ENCODE measurements at regions not wholly inside any gene's neighbourhood (a gene's known extent, or its start where the extent isn't known, plus 50 kb on each side); places are given as distances from the start of the nearest gene placed in this dataset.
A peak's percentile ranks its signal among the peaks of the same experiment; 100 is the strongest.

DNA sequence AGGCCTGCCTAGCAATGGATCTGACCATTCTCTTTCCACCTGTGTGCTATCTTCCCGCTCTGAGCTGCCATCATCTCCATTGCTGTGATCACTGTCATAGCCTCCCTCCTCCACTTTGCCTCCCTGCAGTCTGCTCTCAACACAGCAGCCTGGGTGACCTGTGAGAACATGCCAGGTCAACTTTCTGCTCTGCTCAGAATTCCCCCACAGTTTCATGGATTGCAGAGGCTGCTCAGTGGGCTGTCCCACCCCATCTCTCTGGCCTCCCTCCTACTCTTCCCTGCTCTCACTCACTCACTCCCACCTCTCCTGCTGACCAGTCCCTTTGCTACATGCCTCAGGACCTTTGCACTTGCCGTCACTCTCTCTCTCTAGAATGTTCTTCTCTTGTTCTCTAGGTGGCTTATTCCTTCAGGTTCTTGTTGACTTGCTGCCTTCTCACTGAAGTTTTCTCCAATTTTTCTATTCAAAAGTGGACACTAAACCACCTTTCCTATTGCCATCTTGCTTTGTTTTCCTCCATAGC, 159.9 kb downstream of the CD83 start:
- Histone ChIP-seq H3K27ac (ENCODE audit: extremely low read depth, low read depth, low read length) (no peak overlapping the region), H3K9me3 (ENCODE audit: control insufficient read depth, insufficient read depth, low read depth, low read length) (no peaks in the 10 kb centered on the region), H3K36me3 (ENCODE audit: control insufficient read depth in 2 of 2, insufficient read depth in 1 of 2, low read length in 2 of 2) (no peaks in the 10 kb centered on the region), H3K4me1 (ENCODE audit: control insufficient read depth, insufficient read depth, low read length) (no peaks in the 10 kb centered on the region), H3K4me3 (ENCODE audit: low read depth, low read length) (no peak overlapping the region)
- ChIA-PET CTCF (no interaction called here), POLR2A (no interaction called here)
- TF ChIP-seq ZNF623 (tag by site-specific recombination; IDR thresholded peaks at IDR 0.05) (peak; percentile 86), ZNF184 (tag by site-specific recombination; IDR thresholded peaks at IDR 0.05) (no peak), ZNF843 (tag by site-specific recombination; IDR thresholded peaks at IDR 0.05) (no peak), ZBTB49 (tag by site-specific recombination; IDR thresholded peaks at IDR 0.05; ENCODE audit: low read depth) (no peak), ZNF558 (tag by site-specific recombination; IDR thresholded peaks at IDR 0.05) (no peak), ZBTB48 (tag by site-specific recombination; IDR thresholded peaks at IDR 0.05) (no peak), ZNF560 (tag by site-specific recombination; IDR thresholded peaks at IDR 0.05; ENCODE audit: borderline replicate concordance) (no peak), EGR2 (tag by site-specific recombination; IDR thresholded peaks at IDR 0.05; ENCODE audit: low read depth) (peak; percentile 14; the same call in 1 of the 2 replicates)

DNA sequence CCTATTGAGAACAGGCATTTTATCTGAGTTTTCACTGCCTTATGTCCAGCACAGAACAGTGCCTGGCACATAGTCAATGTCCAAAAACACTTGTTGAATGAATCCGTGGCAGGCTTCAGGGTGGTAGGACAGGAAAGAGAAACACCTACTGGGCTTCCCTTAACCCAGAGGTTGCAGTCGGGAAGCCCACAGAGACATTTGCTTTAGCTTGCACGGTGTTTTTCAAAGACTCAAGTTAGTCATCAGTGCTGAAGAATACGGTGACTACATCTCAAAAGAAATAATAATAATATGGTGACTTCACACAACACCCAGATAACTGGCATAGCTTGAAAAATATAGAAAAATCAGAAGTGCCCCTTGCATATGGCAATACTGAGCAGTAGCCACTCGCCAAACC, 160.4 kb downstream of the CD83 start:
- Histone ChIP-seq H3K36me3 (ENCODE audit: control insufficient read depth in 2 of 2, insufficient read depth in 1 of 2, low read length in 2 of 2) (no peaks in the 10 kb centered on the region), H3K4me1 (ENCODE audit: control insufficient read depth, insufficient read depth, low read length) (no peaks in the 10 kb centered on the region), H3K27ac (ENCODE audit: extremely low read depth, low read depth, low read length) (no peak overlapping the region), H3K4me3 (ENCODE audit: low read depth, low read length) (no peak overlapping the region), H3K9me3 (ENCODE audit: control insufficient read depth, insufficient read depth, low read depth, low read length) (no peaks in the 10 kb centered on the region)
- ChIA-PET CTCF (interaction anchor here (0.8 kb wide), 1 partner anchor 56 kb away, joined by 4 read pairs; no protein-coding TSS in a partner anchor), POLR2A (no interaction called here)
- TF ChIP-seq ZNF140 (tag by site-specific recombination; IDR thresholded peaks at IDR 0.05): no peak
- no peak for TF ChIP-seq ZNF169 (tag by site-specific recombination; IDR thresholded peaks at IDR 0.05)
- TF ChIP-seq OSR2 (tag by site-specific recombination; IDR thresholded peaks at IDR 0.05): no peak
- TF ChIP-seq, protein P1, sequence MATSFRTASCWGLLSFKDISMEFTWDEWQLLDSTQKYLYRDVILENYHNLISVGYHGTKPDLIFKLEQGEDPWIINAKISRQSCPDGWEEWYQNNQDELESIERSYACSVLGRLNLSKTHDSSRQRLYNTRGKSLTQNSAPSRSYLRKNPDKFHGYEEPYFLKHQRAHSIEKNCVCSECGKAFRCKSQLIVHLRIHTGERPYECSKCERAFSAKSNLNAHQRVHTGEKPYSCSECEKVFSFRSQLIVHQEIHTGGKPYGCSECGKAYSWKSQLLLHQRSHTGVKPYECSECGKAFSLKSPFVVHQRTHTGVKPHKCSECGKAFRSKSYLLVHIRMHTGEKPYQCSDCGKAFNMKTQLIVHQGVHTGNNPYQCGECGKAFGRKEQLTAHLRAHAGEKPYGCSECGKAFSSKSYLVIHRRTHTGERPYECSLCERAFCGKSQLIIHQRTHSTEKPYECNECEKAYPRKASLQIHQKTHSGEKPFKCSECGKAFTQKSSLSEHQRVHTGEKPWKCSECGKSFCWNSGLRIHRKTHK (tag by site-specific recombination; IDR thresholded peaks at IDR 0.05): no peak
- no peak for TF ChIP-seq ZNF138 (tag by site-specific recombination; IDR thresholded peaks at IDR 0.05; ENCODE audit: borderline replicate concordance)
- no peak for TF ChIP-seq HOXC10 (CRISPR knock-in tag; IDR thresholded peaks at IDR 0.05)
- no peak for TF ChIP-seq MZF1 (tag by site-specific recombination; IDR thresholded peaks at IDR 0.05; ENCODE audit: borderline replicate concordance)
- no peak for TF ChIP-seq ZNF629 (tag by site-specific recombination; IDR thresholded peaks at IDR 0.05)
- TF ChIP-seq BCL11A (tag by site-specific recombination; IDR thresholded peaks at IDR 0.05; ENCODE audit: low read depth): no peak
- TF ChIP-seq ZFP41 (tag by site-specific recombination; IDR thresholded peaks at IDR 0.05; ENCODE audit: borderline replicate concordance): no peak
- no peak for TF ChIP-seq ZNF248 (tag by site-specific recombination; IDR thresholded peaks at IDR 0.05)
- TF ChIP-seq ZBTB21 (tag by site-specific recombination; IDR thresholded peaks at IDR 0.05): no peak

- Histone ChIP-seq H3K9me3 (ENCODE audit: control insufficient read depth, insufficient read depth, low read depth, low read length) (no peaks in the 10 kb centered on the region), H3K27ac (ENCODE audit: extremely low read depth, low read depth, low read length) (no peak overlapping the region), H3K4me3 (ENCODE audit: low read depth, low read length) (no peak overlapping the region), H3K4me1 (ENCODE audit: control insufficient read depth, insufficient read depth, low read length) (no peaks in the 10 kb centered on the region), H3K36me3 (ENCODE audit: control insufficient read depth in 2 of 2, insufficient read depth in 1 of 2, low read length in 2 of 2) (no peaks in the 10 kb centered on the region)
- ChIA-PET CTCF (interaction anchor here (0.8 kb wide), 1 partner anchor 57 kb away, joined by 4 read pairs; no protein-coding TSS in a partner anchor), POLR2A (no interaction called here)
- TF ChIP-seq BCL11A (tag by site-specific recombination; IDR thresholded peaks at IDR 0.05; ENCODE audit: low read depth): no peak
- TF ChIP-seq SP3 (tag by site-specific recombination; IDR thresholded peaks at IDR 0.05): no peak
- no peak for TF ChIP-seq ZNF747 (tag by site-specific recombination; IDR thresholded peaks at IDR 0.05)
- TF ChIP-seq, protein P2, sequence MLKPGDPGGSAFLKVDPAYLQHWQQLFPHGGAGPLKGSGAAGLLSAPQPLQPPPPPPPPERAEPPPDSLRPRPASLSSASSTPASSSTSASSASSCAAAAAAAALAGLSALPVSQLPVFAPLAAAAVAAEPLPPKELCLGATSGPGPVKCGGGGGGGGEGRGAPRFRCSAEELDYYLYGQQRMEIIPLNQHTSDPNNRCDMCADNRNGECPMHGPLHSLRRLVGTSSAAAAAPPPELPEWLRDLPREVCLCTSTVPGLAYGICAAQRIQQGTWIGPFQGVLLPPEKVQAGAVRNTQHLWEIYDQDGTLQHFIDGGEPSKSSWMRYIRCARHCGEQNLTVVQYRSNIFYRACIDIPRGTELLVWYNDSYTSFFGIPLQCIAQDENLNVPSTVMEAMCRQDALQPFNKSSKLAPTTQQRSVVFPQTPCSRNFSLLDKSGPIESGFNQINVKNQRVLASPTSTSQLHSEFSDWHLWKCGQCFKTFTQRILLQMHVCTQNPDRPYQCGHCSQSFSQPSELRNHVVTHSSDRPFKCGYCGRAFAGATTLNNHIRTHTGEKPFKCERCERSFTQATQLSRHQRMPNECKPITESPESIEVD (tag by site-specific recombination; IDR thresholded peaks at IDR 0.05): no peak
- TF ChIP-seq, protein P3, sequence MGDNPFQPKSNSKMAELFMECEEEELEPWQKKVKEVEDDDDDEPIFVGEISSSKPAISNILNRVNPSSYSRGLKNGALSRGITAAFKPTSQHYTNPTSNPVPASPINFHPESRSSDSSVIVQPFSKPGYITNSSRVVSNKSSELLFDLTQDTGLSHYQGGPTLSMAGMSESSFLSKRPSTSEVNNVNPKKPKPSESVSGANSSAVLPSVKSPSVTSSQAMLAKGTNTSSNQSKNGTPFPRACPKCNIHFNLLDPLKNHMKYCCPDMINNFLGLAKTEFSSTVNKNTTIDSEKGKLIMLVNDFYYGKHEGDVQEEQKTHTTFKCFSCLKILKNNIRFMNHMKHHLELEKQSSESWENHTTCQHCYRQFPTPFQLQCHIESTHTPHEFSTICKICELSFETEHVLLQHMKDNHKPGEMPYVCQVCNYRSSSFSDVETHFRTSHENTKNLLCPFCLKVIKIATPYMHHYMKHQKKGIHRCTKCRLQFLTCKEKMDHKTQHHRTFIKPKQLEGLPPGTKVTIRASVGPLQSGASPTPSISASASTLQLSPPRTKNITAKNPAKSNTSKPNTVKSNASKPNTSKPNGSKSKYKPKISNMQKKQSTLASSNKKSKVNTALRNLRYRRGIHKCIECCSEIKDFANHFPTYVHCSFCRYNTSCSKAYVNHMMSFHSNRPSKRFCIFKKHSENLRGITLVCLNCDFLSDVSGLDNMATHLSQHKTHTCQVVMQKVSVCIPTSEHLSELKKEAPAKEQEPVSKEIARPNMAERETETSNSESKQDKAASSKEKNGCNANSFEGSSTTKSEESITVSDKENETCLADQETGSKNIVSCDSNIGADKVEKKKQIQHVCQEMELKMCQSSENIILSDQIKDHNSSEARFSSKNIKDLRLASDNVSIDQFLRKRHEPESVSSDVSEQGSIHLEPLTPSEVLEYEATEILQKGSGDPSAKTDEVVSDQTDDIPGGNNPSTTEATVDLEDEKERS (tag by site-specific recombination; IDR thresholded peaks at IDR 0.05): no peak
Observed at GRCh38 chr6:14278446-14278845, 160.9 kb downstream of the CD83 start.
